Loucy (cell line): ENCODE measurements at regions not wholly inside any gene's neighbourhood (a gene's known extent, or its start where the extent isn't known, plus 50 kb on each side); places are given as distances from the start of the nearest gene placed in this dataset.

Source experiments
- CTCF ChIP-seq: fragments of 200-600 bp; sonication (generic); conservative IDR thresholded peaks from 2 replicates; pipeline ENCODE4 v1.5.1; 2014; ENCODE audit warnings: mild to moderate bottlenecking, antibody characterized with exemption, low read length
- EZH2phosphoT487 ChIP-seq: fragments of 200-600 bp; IDR thresholded peaks from 2 replicates; pipeline ENCODE4 v1.6.1; 2018; ENCODE audit warnings: antibody characterized with exemption, mild to moderate bottlenecking, moderate library complexity, borderline replicate concordance

- TF ChIP-seq CTCF (no peak), EZH2phosphoT487 (no peak)
Observed at GRCh38 chr2:2756886-2757285, 425.8 kb upstream of the MYT1L start.
